Stimulated activated CD4-positive, alpha-beta T cell treated with anti-CD3 and anti-CD28 coated beads, Interleukin-1b, Interleukin-23, amount 100 ng/mL, for 48 hours (primary cell): ENCODE measurements at regions not wholly inside any gene's neighbourhood (a gene's known extent, or its start where the extent isn't known, plus 50 kb on each side); places are given as distances from the start of the nearest gene placed in this dataset.
"Not testable (repeated sequence)": the region's sequence is repeated elsewhere in the genome, so short reads cannot be mapped to it uniquely, and the experiment has no call there.

Experiments
- DNase-seq: peaks from one replicate; pipeline ENCODE4 v3.0.0-alpha.2; 2020

- DNase-seq, result no peak
Measured at GRCh38 chr2:105563000-105563719, 164.3 kb upstream of the FHL2 start.

GRCh38 chr2:105561401-105561800 lies 162.6 kb upstream of the FHL2 start:
- no peak for DNase-seq

- no peak for DNase-seq
Measured at GRCh38 chr2:105560157-105560556, 161.3 kb upstream of the FHL2 start.

- no peak for DNase-seq
Measured at GRCh38 chr2:105557021-105557920, 158.4 kb upstream of the FHL2 start.

- DNase-seq, result no peak
Measured at GRCh38 chr2:105556366-105556765, 157.5 kb upstream of the FHL2 start.

GRCh38 chr2:105554235-105554634 lies 155.4 kb upstream of the FHL2 start:
- DNase-seq, result no peak

- no peak for DNase-seq
Measured at GRCh38 chr2:105553538-105554196, 154.8 kb upstream of the FHL2 start.

GRCh38 chr2:105546628-105546974 lies 147.8 kb upstream of the FHL2 start:
- no peak for DNase-seq

GRCh38 chr2:105545730-105546627 lies 147.1 kb upstream of the FHL2 start:
- DNase-seq, result peak; percentile 63

GRCh38 chr2:105544591-105545377 lies 145.9 kb upstream of the FHL2 start:
- DNase-seq, result no peak

- no peak for DNase-seq
Measured at GRCh38 chr2:105541189-105542050, 142.6 kb upstream of the FHL2 start.

GRCh38 chr2:105540642-105541041 lies 141.8 kb upstream of the FHL2 start:
- DNase-seq, result no peak

- DNase-seq, result no peak
Measured at GRCh38 chr2:105539331-105539730, 140.5 kb upstream of the FHL2 start.

GRCh38 chr2:105538840-105539239 lies 140.0 kb upstream of the FHL2 start:
- no peak for DNase-seq

GRCh38 chr2:105537920-105538319 lies 139.1 kb upstream of the FHL2 start:
- DNase-seq, result no peak

- DNase-seq, result no peak
Measured at GRCh38 chr2:105537466-105537865, 138.6 kb upstream of the FHL2 start.

- DNase-seq, result no peak
Measured at GRCh38 chr2:105536175-105536574, 137.3 kb upstream of the FHL2 start.

- DNase-seq, result not testable (repeated sequence)
Measured at GRCh38 chr2:105529258-105529657, 130.4 kb upstream of the FHL2 start.

GRCh38 chr2:105526000-105526925 lies 127.4 kb upstream of the FHL2 start:
- no peak for DNase-seq

- DNase-seq, result no peak
Measured at GRCh38 chr2:105525201-105525600, 126.3 kb upstream of the FHL2 start.
